ENCODE measurements at regions not wholly inside any gene's neighbourhood (a gene's known extent, or its start where the extent isn't known, plus 50 kb on each side); places are given as distances from the start of the nearest gene placed in this dataset.
"Not testable (repeated sequence)": the region's sequence is repeated elsewhere in the genome, so short reads cannot be mapped to it uniquely, and the experiment has no call there.

DNA sequence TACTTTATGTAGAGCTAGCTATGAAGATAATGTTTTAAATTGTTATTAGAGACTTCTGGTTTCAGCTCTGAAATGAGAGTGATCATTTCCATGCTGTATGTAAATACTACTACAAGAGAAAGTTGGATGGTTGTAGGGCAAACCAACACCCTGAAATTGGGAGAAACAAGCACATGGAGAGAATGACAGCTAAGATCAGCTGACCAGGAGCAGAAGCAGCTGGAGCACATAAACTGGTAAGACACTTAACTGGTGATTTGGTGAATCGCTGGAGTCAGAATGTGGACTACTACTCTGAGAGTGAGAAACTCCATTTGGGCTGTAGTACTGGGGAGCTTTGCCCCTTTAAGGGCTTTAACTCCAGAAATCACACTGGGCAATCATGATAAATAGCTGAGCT, 226.8 kb downstream of the RND3 start:
- no peaks in the 10 kb centered on the region for H3K27me3 ChIP-seq (ENCODE audit: low read depth)
- ATAC-seq (no peak), DNase-seq (no peak)
- H3K27ac ChIP-seq = no peak overlapping the region
- TF ChIP-seq, protein P1, sequence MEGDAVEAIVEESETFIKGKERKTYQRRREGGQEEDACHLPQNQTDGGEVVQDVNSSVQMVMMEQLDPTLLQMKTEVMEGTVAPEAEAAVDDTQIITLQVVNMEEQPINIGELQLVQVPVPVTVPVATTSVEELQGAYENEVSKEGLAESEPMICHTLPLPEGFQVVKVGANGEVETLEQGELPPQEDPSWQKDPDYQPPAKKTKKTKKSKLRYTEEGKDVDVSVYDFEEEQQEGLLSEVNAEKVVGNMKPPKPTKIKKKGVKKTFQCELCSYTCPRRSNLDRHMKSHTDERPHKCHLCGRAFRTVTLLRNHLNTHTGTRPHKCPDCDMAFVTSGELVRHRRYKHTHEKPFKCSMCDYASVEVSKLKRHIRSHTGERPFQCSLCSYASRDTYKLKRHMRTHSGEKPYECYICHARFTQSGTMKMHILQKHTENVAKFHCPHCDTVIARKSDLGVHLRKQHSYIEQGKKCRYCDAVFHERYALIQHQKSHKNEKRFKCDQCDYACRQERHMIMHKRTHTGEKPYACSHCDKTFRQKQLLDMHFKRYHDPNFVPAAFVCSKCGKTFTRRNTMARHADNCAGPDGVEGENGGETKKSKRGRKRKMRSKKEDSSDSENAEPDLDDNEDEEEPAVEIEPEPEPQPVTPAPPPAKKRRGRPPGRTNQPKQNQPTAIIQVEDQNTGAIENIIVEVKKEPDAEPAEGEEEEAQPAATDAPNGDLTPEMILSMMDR (IDR thresholded peaks at IDR 0.05) = no peak
- H3K4me3 ChIP-seq = no peak overlapping the region
- H3K4me1 ChIP-seq = no peaks in the 10 kb centered on the region
- no peaks in the 10 kb centered on the region for H3K36me3 ChIP-seq
- no peaks in the 10 kb centered on the region for H3K9me3 ChIP-seq
- intact Hi-C loops (cut with DNase I) = no loop called here

DNA sequence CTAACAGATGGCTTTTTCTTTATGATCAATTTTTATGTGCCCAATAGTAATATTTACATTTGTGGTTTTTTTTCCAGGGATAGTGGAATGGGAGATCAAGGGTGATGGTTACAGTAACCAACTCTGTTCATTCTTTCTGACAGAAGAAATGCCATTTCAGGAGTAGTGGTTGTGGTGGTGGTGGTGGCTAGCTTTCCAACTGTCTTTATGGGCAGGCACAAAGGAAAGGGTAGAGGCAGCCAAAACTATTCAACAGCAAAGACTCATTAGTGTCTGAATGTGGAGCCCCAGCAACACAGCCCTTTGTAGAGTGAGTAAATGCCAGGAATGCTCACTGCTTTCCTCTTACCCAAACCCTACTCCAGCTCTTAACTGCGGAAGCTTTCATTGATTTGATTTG, 227.7 kb downstream of the RND3 start:
- Histone ChIP-seq H3K4me1 (no peaks in the 10 kb centered on the region), H3K36me3 (no peaks in the 10 kb centered on the region), H3K4me3 (no peak overlapping the region), H3K27ac (no peak overlapping the region), H3K27me3 (ENCODE audit: low read depth) (no peaks in the 10 kb centered on the region), H3K9me3 (no peaks in the 10 kb centered on the region)
- ATAC-seq = no peak
- intact Hi-C loops (cut with DNase I) = no loop called here
- DNase-seq = no peak
- TF ChIP-seq, protein P1 (IDR thresholded peaks at IDR 0.05) = no peak

DNA sequence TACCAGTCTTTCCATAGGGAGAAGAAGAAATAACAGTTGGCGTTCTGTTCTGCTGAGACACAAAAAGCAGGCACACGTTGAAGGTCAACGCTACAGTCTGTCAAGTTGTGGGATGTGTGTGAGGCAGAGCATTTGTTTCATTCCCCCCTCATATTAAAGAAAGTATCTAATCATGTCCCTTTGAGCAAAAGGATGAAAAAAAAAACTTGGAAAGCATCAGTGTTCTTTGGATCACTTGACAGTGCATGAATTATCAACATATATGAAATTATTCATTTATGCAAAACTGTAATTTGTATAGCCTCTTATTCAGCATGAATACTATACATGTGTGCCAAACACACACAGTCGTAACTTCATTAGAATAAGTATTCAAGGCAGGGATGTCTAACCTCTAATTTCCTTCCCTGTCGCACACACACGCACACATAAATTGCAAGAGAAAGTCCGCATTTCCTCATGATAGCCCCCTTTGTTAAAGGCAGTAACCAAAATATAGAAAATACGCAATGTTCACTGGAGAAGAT, 228.6 kb downstream of the RND3 start:
- Histone ChIP-seq H3K36me3 (no peaks in the 10 kb centered on the region), H3K27me3 (ENCODE audit: low read depth) (no peaks in the 10 kb centered on the region), H3K4me3 (no peak overlapping the region), H3K9me3 (no peaks in the 10 kb centered on the region), H3K27ac (no peak overlapping the region), H3K4me1 (no peaks in the 10 kb centered on the region)
- TF ChIP-seq, protein P1 (IDR thresholded peaks at IDR 0.05) = no peak
- DNase-seq (no peak), ATAC-seq (no peak)
- intact Hi-C loops (cut with DNase I) = no loop called here

DNA sequence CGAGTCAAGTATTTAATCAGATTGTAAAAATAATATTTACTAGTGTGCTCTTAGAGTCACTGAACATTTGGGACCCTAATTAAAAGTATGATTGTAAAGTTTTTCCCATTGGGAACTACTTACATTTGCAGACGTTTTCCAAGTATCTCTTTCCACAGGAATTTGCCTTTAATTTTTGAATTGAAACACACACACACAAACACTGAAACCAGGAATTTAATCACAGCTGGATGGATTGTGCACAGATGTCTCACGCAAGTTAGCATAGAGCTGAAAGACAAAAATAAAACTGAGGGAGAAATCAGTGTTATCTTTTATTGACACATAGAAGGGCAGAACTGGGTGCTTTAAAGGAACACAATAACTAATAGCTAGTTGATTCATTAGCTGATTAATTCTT, 230.7 kb downstream of the RND3 start:
- DNase-seq = no peak
- Histone ChIP-seq H3K4me1 (no peaks in the 10 kb centered on the region), H3K9me3 (no peaks in the 10 kb centered on the region), H3K27me3 (ENCODE audit: low read depth) (no peaks in the 10 kb centered on the region), H3K4me3 (no peak overlapping the region), H3K36me3 (no peaks in the 10 kb centered on the region), H3K27ac (no peak overlapping the region)
- TF ChIP-seq, protein P1 (IDR thresholded peaks at IDR 0.05) = no peak
- intact Hi-C loops (cut with DNase I) = no loop called here
- ATAC-seq = no peak

DNA sequence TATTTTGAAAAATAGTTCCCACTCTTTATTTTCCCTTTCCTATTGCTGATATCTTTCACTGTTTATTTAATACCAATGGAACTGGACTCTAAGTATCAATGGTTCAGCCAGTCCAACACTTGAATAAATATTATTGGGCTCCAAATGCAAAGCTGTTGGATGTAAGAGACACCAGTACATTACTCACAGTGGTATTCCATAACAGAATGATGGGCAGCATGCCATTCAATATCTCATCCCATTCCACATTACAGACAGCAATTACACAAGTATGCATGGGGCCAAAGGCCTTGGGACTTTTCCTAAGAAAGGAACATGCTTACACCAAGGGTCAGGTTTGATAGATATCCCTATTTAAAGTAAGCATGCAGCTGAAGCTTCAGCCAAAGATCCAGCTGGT, 231.9 kb downstream of the RND3 start:
- ATAC-seq (peak; percentile 51 to 62), DNase-seq (no peak)
- Histone ChIP-seq H3K9me3 (no peaks in the 10 kb centered on the region), H3K36me3 (no peaks in the 10 kb centered on the region), H3K27me3 (ENCODE audit: low read depth) (no peaks in the 10 kb centered on the region), H3K4me1 (no peaks in the 10 kb centered on the region), H3K4me3 (no peak overlapping the region), H3K27ac (no peak overlapping the region)
- TF ChIP-seq, protein P1 (IDR thresholded peaks at IDR 0.05) = no peak
- intact Hi-C loops (cut with DNase I) = no loop called here

DNA sequence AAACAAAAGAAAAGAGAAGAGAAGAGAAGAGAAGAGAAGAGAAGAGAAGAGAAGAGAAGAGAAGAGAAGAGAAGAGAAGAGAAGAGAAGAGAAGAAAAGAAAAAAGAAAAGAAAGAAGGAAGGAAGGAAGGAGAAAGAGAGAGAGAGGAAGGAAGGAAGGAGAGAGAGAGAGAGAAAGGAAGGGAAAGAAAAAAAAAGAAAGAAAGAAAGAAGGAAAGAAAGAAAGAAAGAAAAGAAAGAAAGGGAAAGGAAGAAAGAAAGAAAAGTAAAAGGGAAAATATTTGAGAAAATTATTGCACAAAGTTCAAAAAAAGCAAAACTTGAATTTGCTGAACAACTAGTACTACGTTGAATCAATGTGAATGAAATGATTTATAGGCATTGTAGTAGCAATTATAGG, 237.7 kb downstream of the RND3 start:
- H3K27ac ChIP-seq; H3K9me3 ChIP-seq; H3K36me3 ChIP-seq; DNase-seq; H3K27me3 ChIP-seq (ENCODE audit: low read depth); intact Hi-C loops (cut with DNase I); ATAC-seq; H3K4me3 ChIP-seq; H3K4me1 ChIP-seq: not testable (repeated sequence)
